ENCODE measurements at regions not wholly inside any gene's neighbourhood (a gene's known extent, or its start where the extent isn't known, plus 50 kb on each side); places are given as distances from the start of the nearest gene placed in this dataset.
A peak's percentile ranks its signal among the peaks of the same experiment; 100 is the strongest.

DNA sequence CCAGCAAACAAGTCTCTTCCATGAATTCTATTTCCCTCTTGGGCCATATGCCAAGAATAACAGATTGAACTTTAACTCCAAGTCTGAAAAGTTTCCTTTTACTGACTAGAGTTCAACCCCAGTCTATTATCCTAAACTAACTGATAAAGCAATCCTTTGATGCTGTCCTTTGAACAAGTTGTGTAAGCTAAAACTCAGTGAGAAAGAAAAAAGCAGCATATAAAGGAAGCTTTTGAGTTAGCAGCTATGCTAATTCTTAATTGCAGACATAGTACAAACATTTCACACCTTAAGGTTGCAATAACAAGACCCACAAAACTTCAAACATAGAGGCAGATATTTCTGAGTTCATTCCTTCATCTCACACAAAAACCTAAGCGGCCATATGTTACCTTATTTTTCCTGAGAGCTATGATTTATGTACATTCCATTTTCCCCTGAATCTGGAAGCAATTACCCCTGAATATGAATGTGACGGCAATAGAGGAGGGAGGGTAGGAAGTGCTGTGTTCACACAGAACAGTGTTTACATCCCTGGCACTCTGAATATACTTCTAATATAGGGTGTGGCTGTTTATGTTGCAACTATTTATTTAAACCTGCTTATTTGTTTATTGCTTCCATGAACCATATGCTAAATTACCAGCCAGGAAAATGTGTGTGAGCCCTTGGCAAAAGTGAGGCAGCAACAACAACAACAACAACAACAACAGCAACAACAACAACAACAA is 180.6 kb downstream of the IRS1 start:
- peak; percentile 85 for DNase-seq (ENCODE audit: low read depth)

DNA sequence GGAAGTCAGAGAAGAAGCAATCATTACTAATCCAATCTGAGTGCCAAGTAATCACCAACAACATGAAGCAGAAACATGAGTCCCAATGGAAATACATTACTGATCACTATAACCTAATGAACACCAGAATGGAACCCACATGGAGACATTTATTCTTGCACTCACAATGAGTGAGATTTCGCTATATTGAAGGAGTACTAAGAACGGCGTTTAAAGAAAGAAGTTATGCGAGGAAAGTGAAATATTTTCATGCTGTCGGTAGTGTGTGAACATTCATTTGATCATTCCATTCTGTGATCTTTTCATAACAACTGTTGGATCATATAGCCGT is 181.1 kb downstream of the IRS1 start:
- TF ChIP-seq CTCF (conservative IDR thresholded peaks at IDR 0.05; ENCODE audit: control insufficient read depth, insufficient read depth, low read depth, low read length) = no peak

More for the DNA sequence above, 180.6 kb downstream of the IRS1 start:
- H3K4me3 ChIP-seq (ENCODE audit: control insufficient read depth, low read depth, low read length) = no peak overlapping the region
- no peak for TF ChIP-seq CTCF (conservative IDR thresholded peaks at IDR 0.05; ENCODE audit: control insufficient read depth, insufficient read depth, low read depth, low read length)

GRCh38 chr2:226615891-226616290 is 183.7 kb downstream of the IRS1 start:
- TF ChIP-seq CTCF (conservative IDR thresholded peaks at IDR 0.05; ENCODE audit: control insufficient read depth, insufficient read depth, low read depth, low read length) = no peak
- H3K4me3 ChIP-seq (ENCODE audit: control insufficient read depth, low read depth, low read length) = no peak overlapping the region
- no peak for DNase-seq (ENCODE audit: low read depth)

More for the DNA sequence above, 181.1 kb downstream of the IRS1 start:
- no peak overlapping the region for H3K4me3 ChIP-seq (ENCODE audit: control insufficient read depth, low read depth, low read length)
- no peak for DNase-seq (ENCODE audit: low read depth)

DNA sequence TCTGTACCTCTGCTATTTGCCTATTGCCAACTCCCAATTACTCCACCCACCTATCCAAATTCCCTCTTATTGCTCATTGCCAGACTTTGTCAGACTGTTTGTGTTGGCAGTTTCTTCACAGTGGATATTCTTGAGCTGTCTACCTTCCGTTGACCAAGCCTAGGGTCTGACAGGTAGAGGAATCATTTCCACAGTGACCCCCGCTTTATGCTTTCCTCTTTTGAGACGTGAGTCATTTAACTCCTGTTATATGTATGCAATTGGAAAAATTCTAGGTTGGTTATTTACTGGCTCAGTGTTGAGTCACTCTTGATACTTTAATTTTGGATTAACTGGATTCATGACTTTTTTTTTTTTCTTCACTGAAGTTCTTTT is 187.7 kb downstream of the IRS1 start:
- TF ChIP-seq CTCF (conservative IDR thresholded peaks at IDR 0.05; ENCODE audit: control insufficient read depth, insufficient read depth, low read depth, low read length) = no peak
- H3K4me3 ChIP-seq (ENCODE audit: control insufficient read depth, low read depth, low read length) = no peak overlapping the region
- peak; percentile 82 for DNase-seq (ENCODE audit: low read depth)

GRCh38 chr2:226611196-226611943 is 188.2 kb downstream of the IRS1 start:
- no peak overlapping the region for H3K4me3 ChIP-seq (ENCODE audit: control insufficient read depth, low read depth, low read length)
- no peak for DNase-seq (ENCODE audit: low read depth)
- no peak for TF ChIP-seq CTCF (conservative IDR thresholded peaks at IDR 0.05; ENCODE audit: control insufficient read depth, insufficient read depth, low read depth, low read length)

DNA sequence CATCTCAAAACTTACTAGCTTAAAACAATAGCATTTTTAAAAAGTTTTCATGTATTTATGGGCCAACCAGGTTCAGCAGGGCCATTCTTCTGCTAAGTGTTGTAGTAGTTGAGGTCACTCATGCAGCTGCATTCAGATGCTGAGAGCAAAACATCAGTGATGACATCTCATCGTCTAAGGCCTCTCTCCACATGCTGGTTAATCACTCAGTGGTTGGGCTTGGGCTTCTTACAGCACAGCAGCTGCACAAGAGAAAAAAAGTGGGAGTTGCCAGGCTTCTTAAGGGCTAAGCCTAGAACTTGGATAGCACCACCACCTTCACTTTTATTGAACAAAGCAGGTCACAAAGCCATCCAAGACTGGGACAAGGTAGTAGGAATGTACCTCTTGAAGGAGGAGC is 190.3 kb downstream of the IRS1 start:
- peak; percentile 97 for DNase-seq (ENCODE audit: low read depth)
- no peak for TF ChIP-seq CTCF (conservative IDR thresholded peaks at IDR 0.05; ENCODE audit: control insufficient read depth, insufficient read depth, low read depth, low read length)
- H3K4me3 ChIP-seq (ENCODE audit: control insufficient read depth, low read depth, low read length) = no peak overlapping the region
